OCI-LY7 (cell line): ENCODE measurements at regions not wholly inside any gene's neighbourhood (a gene's known extent, or its start where the extent isn't known, plus 50 kb on each side); places are given as distances from the start of the nearest gene placed in this dataset.

Experiments
- BruUV-seq: library from RNA; stranded (reverse); fragments of 400-500 nt; replicated peaks from 2 replicates; lab custom pipeline; 2021; lab: Mats Ljungman, UMichigan
- CTCF ChIA-PET: fragments of 300-600 bp; sonication (Branson Sonifier 250); formaldehyde crosslinking; loops from one replicate; lab custom pipeline; 2022; ENCODE audit warnings: antibody characterized with exemption; ENCODE audit not compliant: unreplicated experiment; lab: Charles Lee
- POLR2A ChIA-PET: fragments of 300-600 bp; sonication (Branson Sonifier 250); formaldehyde crosslinking; loops from one replicate; lab custom pipeline; 2022; ENCODE audit warnings: antibody characterized with exemption; lab: Charles Lee
- DNase-seq: peaks from one replicate; pipeline ENCODE4 v3.0.0-alpha.2; 2015; ENCODE audit warnings: low spot score
- H2AFZ ChIP-seq: fragments of 200-600 bp; sonication (generic), shearing (Covaris generic); 2 replicates; pipeline ENCODE4 v1.6.1; 2014; ENCODE audit warnings: mild to moderate bottlenecking, antibody characterized with exemption, low read length, moderate library complexity
- H3K27ac ChIP-seq: fragments of 200-600 bp; sonication (generic); 2 replicates; pipeline ENCODE4 v1.5.1; 2014; ENCODE audit warnings: mixed run types, low read depth, mild to moderate bottlenecking, moderate library complexity, low read length, inconsistent platforms; ENCODE audit not compliant: poor library complexity, severe bottlenecking
- H3K36me3 ChIP-seq: fragments of 200-600 bp; sonication (generic); 2 replicates; pipeline ENCODE4 v1.6.1; 2014; ENCODE audit warnings: mild to moderate bottlenecking, antibody characterized with exemption, low read length, moderate library complexity, mixed read lengths; ENCODE audit not compliant: insufficient read depth
- H3K4me1 ChIP-seq: fragments of 200-600 bp; sonication (generic); 2 replicates; pipeline ENCODE4 v1.5.1; 2014; ENCODE audit warnings: mild to moderate bottlenecking, low read length; ENCODE audit not compliant: insufficient read depth, poor library complexity, severe bottlenecking
- H3K4me2 ChIP-seq: fragments of 200-600 bp; sonication (generic); 2 replicates; pipeline ENCODE4 v1.6.1; 2014; ENCODE audit warnings: mild to moderate bottlenecking, low read length
- H3K4me3 ChIP-seq: fragments of 200-600 bp; sonication (generic); 2 replicates; pipeline ENCODE4 v1.5.1; 2014; ENCODE audit warnings: mild to moderate bottlenecking, low read depth, low read length; ENCODE audit not compliant: poor library complexity, severe bottlenecking
- H3K79me2 ChIP-seq: fragments of 200-600 bp; sonication (generic); 2 replicates; pipeline ENCODE4 v1.6.1; 2016; ENCODE audit warnings: low read depth, mild to moderate bottlenecking, low read length, moderate library complexity, mixed read lengths; ENCODE audit not compliant: insufficient read depth
- H3K9me2 ChIP-seq: fragments of 200-600 bp; sonication (generic); 2 replicates; pipeline ENCODE4 v1.6.1; 2016; ENCODE audit warnings: mild to moderate bottlenecking, low read length, mixed read lengths; ENCODE audit not compliant: insufficient read depth
- H3K9me3 ChIP-seq: fragments of 200-600 bp; sonication (generic); 2 replicates; pipeline ENCODE4 v1.6.1; 2014; ENCODE audit warnings: mild to moderate bottlenecking, mixed run types, low read length, mixed read lengths
- H4K20me1 ChIP-seq: fragments of 200-600 bp; sonication (generic); 2 replicates; pipeline ENCODE4 v1.6.1; 2014; ENCODE audit warnings: mild to moderate bottlenecking, antibody characterized with exemption, low read length, moderate library complexity, mixed read lengths; ENCODE audit not compliant: insufficient read depth
- EZH2phosphoT487 ChIP-seq: fragments of 200-600 bp; sonication (generic); IDR thresholded peaks from 2 replicates; pipeline ENCODE4 v1.6.1; 2018; ENCODE audit warnings: low read depth, borderline replicate concordance, mild to moderate bottlenecking, mixed run types, antibody characterized with exemption, low read length, moderate library complexity, mixed read lengths
- intact Hi-C: fragments of 100-400 bp; cut with micrococcal nuclease; formaldehyde crosslinking; loops from one replicate; pipeline ENCODE4 v1.10.0; 2022; ENCODE audit not compliant: unreplicated experiment
- TF ChIP-seq, protein P1 (sequence below): fragments of 200-600 bp; sonication (generic); conservative IDR thresholded peaks from 2 replicates; pipeline ENCODE4 v1.5.1; 2014; ENCODE audit warnings: mild to moderate bottlenecking, antibody characterized with exemption, low read length, moderate library complexity, mixed read lengths

DNA sequence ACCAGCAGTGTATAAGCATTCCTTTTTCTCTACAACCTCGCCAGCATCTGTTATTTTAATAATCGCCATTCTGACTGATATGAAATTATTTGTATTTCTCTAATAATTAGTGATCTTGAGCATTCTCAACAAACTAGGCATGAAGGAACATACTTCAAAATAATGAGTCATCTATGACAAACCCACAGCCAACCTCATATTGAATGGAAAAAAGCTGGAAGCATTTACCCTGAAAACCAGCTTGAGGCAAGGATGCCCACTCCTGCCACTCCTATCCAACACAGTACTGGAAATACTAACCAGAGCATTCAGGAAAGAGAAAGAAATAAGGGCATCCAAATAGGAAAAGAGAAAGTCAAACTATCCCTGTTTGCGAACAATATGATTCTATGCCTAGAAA lies 390.6 kb upstream of the ID4 start:
- ChIA-PET CTCF (no interaction called here), POLR2A (interaction anchor here (0.8 kb wide), 1 partner anchor 581 kb away, joined by 3 read pairs; no protein-coding TSS in a partner anchor)
- H3K9me2 ChIP-seq, result no peaks in the 10 kb centered on the region
- H3K79me2 ChIP-seq, result no peaks in the 10 kb centered on the region
- no peak overlapping the region for H3K27ac ChIP-seq
- no peaks in the 10 kb centered on the region for H3K4me1 ChIP-seq
- H3K4me2 ChIP-seq, result no peak overlapping the region
- no peak for DNase-seq
- no TSS peak for BruUV-seq
- TF ChIP-seq, protein P1, sequence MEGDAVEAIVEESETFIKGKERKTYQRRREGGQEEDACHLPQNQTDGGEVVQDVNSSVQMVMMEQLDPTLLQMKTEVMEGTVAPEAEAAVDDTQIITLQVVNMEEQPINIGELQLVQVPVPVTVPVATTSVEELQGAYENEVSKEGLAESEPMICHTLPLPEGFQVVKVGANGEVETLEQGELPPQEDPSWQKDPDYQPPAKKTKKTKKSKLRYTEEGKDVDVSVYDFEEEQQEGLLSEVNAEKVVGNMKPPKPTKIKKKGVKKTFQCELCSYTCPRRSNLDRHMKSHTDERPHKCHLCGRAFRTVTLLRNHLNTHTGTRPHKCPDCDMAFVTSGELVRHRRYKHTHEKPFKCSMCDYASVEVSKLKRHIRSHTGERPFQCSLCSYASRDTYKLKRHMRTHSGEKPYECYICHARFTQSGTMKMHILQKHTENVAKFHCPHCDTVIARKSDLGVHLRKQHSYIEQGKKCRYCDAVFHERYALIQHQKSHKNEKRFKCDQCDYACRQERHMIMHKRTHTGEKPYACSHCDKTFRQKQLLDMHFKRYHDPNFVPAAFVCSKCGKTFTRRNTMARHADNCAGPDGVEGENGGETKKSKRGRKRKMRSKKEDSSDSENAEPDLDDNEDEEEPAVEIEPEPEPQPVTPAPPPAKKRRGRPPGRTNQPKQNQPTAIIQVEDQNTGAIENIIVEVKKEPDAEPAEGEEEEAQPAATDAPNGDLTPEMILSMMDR, result no peak
- TF ChIP-seq EZH2phosphoT487, result no peak
- H4K20me1 ChIP-seq, result no peaks in the 10 kb centered on the region
- no peak overlapping the region for H3K4me3 ChIP-seq
- H3K9me3 ChIP-seq, result no peaks in the 10 kb centered on the region
- no peak overlapping the region for H2AFZ ChIP-seq
- intact Hi-C loops, result no loop called here
- H3K36me3 ChIP-seq, result no peaks in the 10 kb centered on the region

- intact Hi-C loops, result no loop called here
- ChIA-PET CTCF (no interaction called here), POLR2A (interaction anchor here (1.1 kb wide), 1 partner anchor 21 kb away, joined by 3 read pairs; no protein-coding TSS in a partner anchor)
- Histone ChIP-seq H3K27ac (no peak overlapping the region), H3K4me3 (no peak overlapping the region), H3K9me3 (no peaks in the 10 kb centered on the region), H3K79me2 (no peaks in the 10 kb centered on the region), H3K36me3 (no peaks in the 10 kb centered on the region), H2AFZ (no peak overlapping the region), H4K20me1 (no peaks in the 10 kb centered on the region), H3K4me1 (no peaks in the 10 kb centered on the region), H3K4me2 (no peak overlapping the region), H3K9me2 (no peaks in the 10 kb centered on the region)
- BruUV-seq, result no TSS peak
- TF ChIP-seq, protein P1, result no peak
- no peak for TF ChIP-seq EZH2phosphoT487
- DNase-seq, result no peak
These were observed 386.5 kb upstream of the ID4 start for GRCh38 chr6:19450651-19451050.

DNA sequence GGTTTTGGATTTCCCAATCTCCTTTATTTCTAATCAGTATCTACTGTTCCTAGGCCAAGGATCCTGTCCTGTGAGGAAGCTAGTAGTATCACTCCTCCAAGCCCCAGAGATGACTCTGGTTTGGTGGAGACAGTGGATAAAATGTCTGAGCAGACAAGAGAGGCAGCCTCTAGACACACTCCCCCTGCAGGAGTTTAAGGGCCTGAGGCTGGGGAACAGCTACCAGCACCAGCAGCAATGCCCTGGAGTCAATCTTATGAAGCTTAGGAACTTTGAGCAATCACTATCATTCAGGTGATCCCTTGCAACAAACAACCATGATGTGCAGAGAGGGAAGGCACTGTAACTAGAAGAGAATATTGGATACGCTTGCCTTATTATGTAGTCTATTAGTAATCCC lies 384.7 kb upstream of the ID4 start:
- no TSS peak for BruUV-seq

More for the DNA sequence above, 384.7 kb upstream of the ID4 start:
- ChIA-PET POLR2A (interaction anchor here (0.6 to 1.5 kb wide), 5 partner anchors 11 to 232 kb away, joined by 3 to 5 read pairs (median 3); no protein-coding TSS in a partner anchor), CTCF (no interaction called here)
- intact Hi-C loops, result no loop called here
- no peak overlapping the region for H3K4me3 ChIP-seq
- H3K4me1 ChIP-seq, result no peaks in the 10 kb centered on the region
- no peaks in the 10 kb centered on the region for H4K20me1 ChIP-seq
- H3K4me2 ChIP-seq, result no peak overlapping the region
- no peaks in the 10 kb centered on the region for H3K9me2 ChIP-seq
- TF ChIP-seq EZH2phosphoT487, result no peak
- TF ChIP-seq, protein P1, result no peak
- H3K27ac ChIP-seq, result no peak overlapping the region
- H3K9me3 ChIP-seq, result no peaks in the 10 kb centered on the region
- no peaks in the 10 kb centered on the region for H3K79me2 ChIP-seq
- no peaks in the 10 kb centered on the region for H3K36me3 ChIP-seq
- H2AFZ ChIP-seq, result no peak overlapping the region
- no peak for DNase-seq
